GM12878 (cell line): ENCODE measurements at regions not wholly inside any gene's neighbourhood (a gene's known extent, or its start where the extent isn't known, plus 50 kb on each side); places are given as distances from the start of the nearest gene placed in this dataset.

Experiments
- NR2C2 ChIP-seq: IDR thresholded peaks from 2 replicates; pipeline ENCODE4 v1.6.1; 2011; ENCODE audit warnings: borderline replicate concordance, low read depth; ENCODE audit not compliant: control insufficient read depth, insufficient read length
- TCF7 ChIP-seq: IDR thresholded peaks from 2 replicates; pipeline ENCODE4 v1.6.1; 2014; ENCODE audit warnings: antibody characterized with exemption, borderline replicate concordance
- ZBTB33 ChIP-seq: fragments of 450-650 bp; IDR thresholded peaks from 2 replicates; pipeline ENCODE4 v1.6.1; 2017; ENCODE audit warnings: mild to moderate bottlenecking
- TF ChIP-seq, protein P1 (sequence below), 3 experiments: IDR thresholded peaks in 2 of 3; conservative IDR thresholded peaks in 1 of 3; 2 replicates each; pipeline ENCODE4 v1.5.1; 2011; ENCODE audit warnings: low read depth in 3 of 3, low read length in 3 of 3, mild to moderate bottlenecking in 3 of 3, control low read depth in 2 of 3, moderate library complexity in 2 of 3, inconsistent platforms in 1 of 3, mixed read lengths in 1 of 3; ENCODE audit not compliant: control insufficient read depth in 2 of 3, insufficient read depth in 1 of 3; ENCODE audit errors: extremely low read depth in 1 of 3
- TF ChIP-seq, protein P2 (sequence below): fragments of 450-650 bp; formaldehyde crosslinking; IDR thresholded peaks from 2 replicates; pipeline ENCODE4 v1.4.0; 2022; ENCODE audit warnings: mild to moderate bottlenecking, moderate library complexity

DNA sequence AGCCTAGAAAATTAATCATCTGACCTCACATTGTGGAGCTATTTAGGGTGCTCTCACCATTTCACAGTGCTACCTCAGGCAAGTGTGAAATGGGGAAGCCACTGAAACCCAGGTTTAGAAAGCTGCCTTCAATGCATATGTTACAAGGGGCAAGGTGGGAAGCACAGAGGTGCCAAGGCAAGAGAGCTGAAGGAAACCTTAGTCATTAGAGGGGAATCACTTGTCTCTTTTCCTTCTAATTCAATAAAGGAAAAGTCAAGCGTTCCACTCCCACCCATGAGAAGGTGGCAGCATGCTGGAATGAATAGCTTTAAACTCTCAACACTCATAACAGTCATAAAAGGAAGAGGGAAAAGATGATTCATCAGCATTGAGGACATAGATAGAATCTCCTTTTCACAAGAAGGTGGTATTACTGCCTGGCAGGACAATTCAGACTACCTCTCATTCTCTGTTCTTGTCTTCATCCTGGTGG lies 251.9 kb upstream of the IRAK1BP1 start (continued):
- TF ChIP-seq ZBTB33 (no peak), NR2C2 (no peak), TCF7 (no peak)
- TF ChIP-seq, protein P1, sequence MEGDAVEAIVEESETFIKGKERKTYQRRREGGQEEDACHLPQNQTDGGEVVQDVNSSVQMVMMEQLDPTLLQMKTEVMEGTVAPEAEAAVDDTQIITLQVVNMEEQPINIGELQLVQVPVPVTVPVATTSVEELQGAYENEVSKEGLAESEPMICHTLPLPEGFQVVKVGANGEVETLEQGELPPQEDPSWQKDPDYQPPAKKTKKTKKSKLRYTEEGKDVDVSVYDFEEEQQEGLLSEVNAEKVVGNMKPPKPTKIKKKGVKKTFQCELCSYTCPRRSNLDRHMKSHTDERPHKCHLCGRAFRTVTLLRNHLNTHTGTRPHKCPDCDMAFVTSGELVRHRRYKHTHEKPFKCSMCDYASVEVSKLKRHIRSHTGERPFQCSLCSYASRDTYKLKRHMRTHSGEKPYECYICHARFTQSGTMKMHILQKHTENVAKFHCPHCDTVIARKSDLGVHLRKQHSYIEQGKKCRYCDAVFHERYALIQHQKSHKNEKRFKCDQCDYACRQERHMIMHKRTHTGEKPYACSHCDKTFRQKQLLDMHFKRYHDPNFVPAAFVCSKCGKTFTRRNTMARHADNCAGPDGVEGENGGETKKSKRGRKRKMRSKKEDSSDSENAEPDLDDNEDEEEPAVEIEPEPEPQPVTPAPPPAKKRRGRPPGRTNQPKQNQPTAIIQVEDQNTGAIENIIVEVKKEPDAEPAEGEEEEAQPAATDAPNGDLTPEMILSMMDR (IDR thresholded peaks at IDR 0.05 in 2 of 3, conservative IDR thresholded peaks at IDR 0.05 in 1 of 3; ENCODE audit: control insufficient read depth in 2 of 3, extremely low read depth in 1 of 3, insufficient read depth in 1 of 3, low read depth in 3 of 3, low read length in 3 of 3): no peak
- TF ChIP-seq, protein P2, sequence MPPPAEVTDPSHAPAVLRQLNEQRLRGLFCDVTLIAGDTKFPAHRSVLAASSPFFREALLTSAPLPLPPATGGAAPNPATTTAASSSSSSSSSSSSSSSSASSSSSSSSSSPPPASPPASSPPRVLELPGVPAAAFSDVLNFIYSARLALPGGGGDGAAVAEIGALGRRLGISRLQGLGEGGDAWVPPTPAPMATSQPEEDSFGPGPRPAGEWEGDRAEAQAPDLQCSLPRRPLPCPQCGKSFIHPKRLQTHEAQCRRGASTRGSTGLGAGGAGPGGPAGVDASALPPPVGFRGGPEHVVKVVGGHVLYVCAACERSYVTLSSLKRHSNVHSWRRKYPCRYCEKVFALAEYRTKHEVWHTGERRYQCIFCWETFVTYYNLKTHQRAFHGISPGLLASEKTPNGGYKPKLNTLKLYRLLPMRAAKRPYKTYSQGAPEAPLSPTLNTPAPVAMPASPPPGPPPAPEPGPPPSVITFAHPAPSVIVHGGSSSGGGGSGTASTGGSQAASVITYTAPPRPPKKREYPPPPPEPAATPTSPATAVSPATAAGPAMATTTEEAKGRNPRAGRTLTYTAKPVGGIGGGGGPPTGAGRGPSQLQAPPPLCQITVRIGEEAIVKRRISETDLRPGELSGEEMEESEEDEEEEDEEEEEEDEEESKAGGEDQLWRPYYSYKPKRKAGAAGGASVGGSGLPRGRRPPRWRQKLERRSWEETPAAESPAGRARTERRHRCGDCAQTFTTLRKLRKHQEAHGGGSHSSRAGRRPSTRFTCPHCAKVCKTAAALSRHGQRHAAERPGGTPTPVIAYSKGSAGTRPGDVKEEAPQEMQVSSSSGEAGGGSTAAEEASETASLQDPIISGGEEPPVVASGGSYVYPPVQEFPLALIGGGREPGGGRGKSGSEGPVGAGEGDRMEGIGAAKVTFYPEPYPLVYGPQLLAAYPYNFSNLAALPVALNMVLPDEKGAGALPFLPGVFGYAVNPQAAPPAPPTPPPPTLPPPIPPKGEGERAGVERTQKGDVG (CRISPR knock-in tag): no peak
